ENCODE measurements at regions not wholly inside any gene's neighbourhood (a gene's known extent, or its start where the extent isn't known, plus 50 kb on each side); places are given as distances from the start of the nearest gene placed in this dataset.

DNA sequence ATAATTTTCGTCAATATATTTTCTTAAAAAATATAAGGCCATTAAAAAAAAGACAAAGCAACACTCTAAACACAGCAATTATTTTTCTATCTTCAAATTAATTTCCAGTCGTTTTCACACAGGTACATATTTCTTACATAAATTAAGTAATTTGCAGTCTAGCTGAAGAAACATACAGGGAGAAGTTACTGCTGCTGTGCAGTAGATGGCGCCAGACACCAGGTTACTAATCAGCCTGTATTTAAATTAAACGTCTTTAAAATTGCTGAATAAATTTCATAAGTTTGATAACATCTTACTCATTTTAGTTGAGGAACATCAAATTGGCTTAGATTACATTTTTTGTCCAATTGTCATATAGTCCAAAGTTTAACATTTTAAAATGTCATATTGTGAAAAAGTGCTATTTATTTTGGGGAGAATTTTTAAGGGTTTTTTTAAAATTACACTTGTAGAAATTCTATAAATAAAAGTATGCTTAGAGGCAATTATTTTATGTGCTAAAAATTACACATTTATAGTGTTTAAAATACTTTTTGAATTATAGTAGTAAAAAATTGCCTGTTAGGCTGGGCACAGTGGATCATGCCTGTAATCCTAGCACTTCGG is 88.4 kb downstream of the PMAIP1 start:
- TF ChIP-seq CTCF (IDR thresholded peaks at IDR 0.05) (peak in 3 of 4 experiments; percentile 72 to 88 (median 83)), POLR2A (IDR thresholded peaks at IDR 0.05) (no peak)

Data from prostate gland (tissue), 2 donors.